Heart left ventricle (tissue), 13 donors: ENCODE measurements at regions not wholly inside any gene's neighbourhood (a gene's known extent, or its start where the extent isn't known, plus 50 kb on each side); places are given as distances from the start of the nearest gene placed in this dataset.

Source experiments
- POLR2A ChIP-seq, 2 donors: fragments of 450-650 bp; IDR thresholded peaks; one replicate each; pipeline ENCODE4 v1.6.1; 2017; ENCODE audit warnings: antibody characterized with exemption in 2 of 2, mild to moderate bottlenecking in 2 of 2, moderate library complexity in 2 of 2
- TF ChIP-seq, protein P1 (sequence below), 12 donors: fragments of 200-600 bp; sonication (generic) in 4 of 12; IDR thresholded peaks; one replicate each; pipeline versions ENCODE4 v1.5.0 to v1.8.0; 2018 to 2022; ENCODE audit warnings: antibody characterized with exemption in 12 of 12, mild to moderate bottlenecking in 5 of 12
- donor health status: ischemic (EF 13 %, LVEDD 7.1; RV severe dilation, severe dysfunction).
- donor health status: DM: no; HTN: yes; CAD: no.
- donor health status: DM: no; HTN: no; CAD: no.
- donor health status: ischemic (EF 25% LVEDD 6.9; RV normal size, moderate dysfunction).
- donor health status: ischemic (EF 25% LVEDD 5.7; RV mildly dilated, moderate dysfunction).
- donor health status: ischemic (EF 35%, LVEDD 5.7; RV mildly dilated, moderate dysfunction).
- donor health status: nonischemic (EF 11% LVEDD 7.7; RV severe dilation, severe dysfunction).
- donor health status: DM: yes; HTN: yes; CAD: no.
- donor health status: PGD.
- donor health status: ischemic (EF 29% LVEDD 5.4; RV normal size, mild dysfunction).
- donor health status: nonischemic (EF 23%, LVEDD 6.1; RV moderate dilation, normal function).

DNA sequence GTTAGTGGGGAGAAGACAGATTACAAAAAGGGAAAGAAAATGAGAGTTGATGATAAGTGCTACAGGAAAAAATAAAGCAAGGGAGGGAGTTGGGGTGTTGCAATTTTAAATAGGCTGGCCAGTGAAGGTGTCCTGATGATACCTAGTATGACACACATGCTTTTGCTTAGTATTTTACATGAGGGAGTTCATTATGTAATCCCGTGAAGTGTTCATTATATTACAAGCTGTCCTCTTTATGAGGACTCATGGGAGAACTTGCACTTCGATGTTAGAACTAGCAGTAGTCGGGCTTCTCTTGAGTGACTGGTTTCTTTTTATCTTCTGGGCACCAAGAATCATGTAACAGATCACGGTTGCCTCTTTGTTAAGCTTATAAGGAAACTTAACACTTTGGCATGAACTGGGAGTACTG is 102.3 kb upstream of the MTPN start:
- TF ChIP-seq, protein P1, sequence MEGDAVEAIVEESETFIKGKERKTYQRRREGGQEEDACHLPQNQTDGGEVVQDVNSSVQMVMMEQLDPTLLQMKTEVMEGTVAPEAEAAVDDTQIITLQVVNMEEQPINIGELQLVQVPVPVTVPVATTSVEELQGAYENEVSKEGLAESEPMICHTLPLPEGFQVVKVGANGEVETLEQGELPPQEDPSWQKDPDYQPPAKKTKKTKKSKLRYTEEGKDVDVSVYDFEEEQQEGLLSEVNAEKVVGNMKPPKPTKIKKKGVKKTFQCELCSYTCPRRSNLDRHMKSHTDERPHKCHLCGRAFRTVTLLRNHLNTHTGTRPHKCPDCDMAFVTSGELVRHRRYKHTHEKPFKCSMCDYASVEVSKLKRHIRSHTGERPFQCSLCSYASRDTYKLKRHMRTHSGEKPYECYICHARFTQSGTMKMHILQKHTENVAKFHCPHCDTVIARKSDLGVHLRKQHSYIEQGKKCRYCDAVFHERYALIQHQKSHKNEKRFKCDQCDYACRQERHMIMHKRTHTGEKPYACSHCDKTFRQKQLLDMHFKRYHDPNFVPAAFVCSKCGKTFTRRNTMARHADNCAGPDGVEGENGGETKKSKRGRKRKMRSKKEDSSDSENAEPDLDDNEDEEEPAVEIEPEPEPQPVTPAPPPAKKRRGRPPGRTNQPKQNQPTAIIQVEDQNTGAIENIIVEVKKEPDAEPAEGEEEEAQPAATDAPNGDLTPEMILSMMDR (IDR thresholded peaks at IDR 0.05) = no peak
- TF ChIP-seq POLR2A (IDR thresholded peaks at IDR 0.05) = no peak
